NCI-H510A (cell line): ENCODE measurements at regions not wholly inside any gene's neighbourhood (a gene's known extent, or its start where the extent isn't known, plus 50 kb on each side); places are given as distances from the start of the nearest gene placed in this dataset.

Experiments used
- DNase-seq: peaks from one replicate; lab custom pipeline; 2025; lab: John Stamatoyannopoulos, UW

GRCh38 chr12:58481811-58482210 is 438.5 kb downstream of the LRIG3 start:
- no peak for DNase-seq

- no peak for DNase-seq
Observed at GRCh38 chr12:58487255-58487654, 433.0 kb downstream of the LRIG3 start.

- no peak for DNase-seq
Observed at GRCh38 chr12:58487678-58488161, 432.6 kb downstream of the LRIG3 start.

- DNase-seq: no peak
Observed at GRCh38 chr12:58489394-58489793, 430.9 kb downstream of the LRIG3 start.

GRCh38 chr12:58491306-58491705 is 429.0 kb downstream of the LRIG3 start:
- no peak for DNase-seq

GRCh38 chr12:58496411-58497190 is 423.7 kb downstream of the LRIG3 start:
- no peak for DNase-seq

- no peak for DNase-seq
Observed at GRCh38 chr12:58500399-58500798, 419.9 kb downstream of the LRIG3 start.

GRCh38 chr12:58502226-58502625 is 418.1 kb downstream of the LRIG3 start:
- peak; percentile 54 for DNase-seq

- no peak for DNase-seq
Observed at GRCh38 chr12:58502841-58503240, 417.5 kb downstream of the LRIG3 start.

- no peak for DNase-seq
Observed at GRCh38 chr12:58503731-58504130, 416.6 kb downstream of the LRIG3 start.

GRCh38 chr12:58504143-58504938 is 416.0 kb downstream of the LRIG3 start:
- no peak for DNase-seq

- no peak for DNase-seq
Observed at GRCh38 chr12:58509116-58509885, 411.0 kb downstream of the LRIG3 start.

- no peak for DNase-seq
Observed at GRCh38 chr12:58513301-58513834, 406.9 kb downstream of the LRIG3 start.

GRCh38 chr12:58513852-58514251 is 406.5 kb downstream of the LRIG3 start:
- no peak for DNase-seq

- DNase-seq: no peak
Observed at GRCh38 chr12:58519839-58520238, 400.5 kb downstream of the LRIG3 start.

GRCh38 chr12:58521152-58521551 is 399.2 kb downstream of the LRIG3 start:
- DNase-seq: no peak

GRCh38 chr12:58521796-58522195 is 398.5 kb downstream of the LRIG3 start:
- no peak for DNase-seq

GRCh38 chr12:58523360-58523759 is 396.9 kb downstream of the LRIG3 start:
- DNase-seq: no peak

GRCh38 chr12:58528271-58528670 is 392.0 kb downstream of the LRIG3 start:
- no peak for DNase-seq

- DNase-seq: no peak
Observed at GRCh38 chr12:58529114-58529665, 391.1 kb downstream of the LRIG3 start.

GRCh38 chr12:58529897-58530741 is 390.2 kb downstream of the LRIG3 start:
- no peak for DNase-seq
